H9 (cell line): ENCODE measurements at regions not wholly inside any gene's neighbourhood (a gene's known extent, or its start where the extent isn't known, plus 50 kb on each side); places are given as distances from the start of the nearest gene placed in this dataset.

Experiments used
- DNase-seq: peaks from one replicate; pipeline ENCODE4 v3.0.0-alpha.2; 2017
- H2AFZ ChIP-seq: one replicate; pipeline ENCODE4 v1.6.1; 2013; ENCODE audit warnings: mild to moderate bottlenecking, low read length, control low read depth, moderate library complexity
- H2AK5ac ChIP-seq: 2 replicates; pipeline ENCODE4 v1.6.1; 2013; ENCODE audit warnings: low read length, control low read depth, mixed read lengths; ENCODE audit not compliant: insufficient read length
- H2BK120ac ChIP-seq: one replicate; pipeline ENCODE4 v1.6.1; 2013; ENCODE audit warnings: low read depth, mild to moderate bottlenecking, low read length, control low read depth, inconsistent platforms; ENCODE audit not compliant: poor library complexity, severe bottlenecking
- H2BK12ac ChIP-seq: 2 replicates; pipeline ENCODE4 v1.6.1; 2013; ENCODE audit warnings: low read length, control low read depth, mixed read lengths, low read depth; ENCODE audit not compliant: insufficient read length
- H2BK15ac ChIP-seq: 2 replicates; pipeline ENCODE4 v1.6.1; 2013; ENCODE audit warnings: low read depth, low read length, control low read depth
- H2BK20ac ChIP-seq: one replicate; pipeline ENCODE4 v1.6.1; 2013; ENCODE audit warnings: low read depth, mild to moderate bottlenecking, low read length, control low read depth, inconsistent platforms; ENCODE audit not compliant: poor library complexity, severe bottlenecking
- H2BK5ac ChIP-seq: 2 replicates; pipeline ENCODE4 v1.6.1; 2013; ENCODE audit warnings: low read length, control low read depth, mixed read lengths; ENCODE audit not compliant: insufficient read length
- H3K14ac ChIP-seq: 2 replicates; pipeline ENCODE4 v1.6.1; 2013; ENCODE audit warnings: low read length, control low read depth; ENCODE audit not compliant: insufficient read depth
- H3K18ac ChIP-seq: 2 replicates; pipeline ENCODE4 v1.6.1; 2013; ENCODE audit warnings: low read depth, mild to moderate bottlenecking, mixed read lengths, low read length, control low read depth; ENCODE audit not compliant: insufficient read length
- H3K23ac ChIP-seq: 2 replicates; pipeline ENCODE4 v1.6.1; 2013; ENCODE audit warnings: low read length, control low read depth, mixed read lengths, low read depth; ENCODE audit not compliant: insufficient read length
- H3K23me2 ChIP-seq: 2 replicates; pipeline ENCODE4 v1.6.1; 2013; ENCODE audit warnings: low read depth, mild to moderate bottlenecking, mixed read lengths, low read length, control low read depth; ENCODE audit not compliant: insufficient read length, poor library complexity, severe bottlenecking
- H3K27ac ChIP-seq: 2 replicates; pipeline ENCODE4 v1.5.1; 2013; ENCODE audit warnings: low read length, control low read depth, mixed read lengths, low read depth; ENCODE audit not compliant: insufficient read length
- H3K27me3 ChIP-seq: 2 replicates; pipeline ENCODE4 v1.6.1; 2013; ENCODE audit warnings: low read length, control low read depth, inconsistent platforms; ENCODE audit not compliant: insufficient read depth
- H3K4ac ChIP-seq: 2 replicates; pipeline ENCODE4 v1.6.1; 2013; ENCODE audit warnings: low read depth, mild to moderate bottlenecking, control low read depth, inconsistent platforms, low read length, moderate library complexity
- H3K4me1 ChIP-seq: 2 replicates; pipeline ENCODE4 v1.6.1; 2013; ENCODE audit warnings: low read length, control low read depth, inconsistent platforms; ENCODE audit not compliant: insufficient read depth
- H3K4me2 ChIP-seq: 2 replicates; pipeline ENCODE4 v1.6.1; 2013; ENCODE audit warnings: low read length, control low read depth, mixed read lengths; ENCODE audit not compliant: insufficient read length, insufficient read depth
- H3K56ac ChIP-seq: 2 replicates; pipeline ENCODE4 v1.6.1; 2013; ENCODE audit warnings: low read depth, mild to moderate bottlenecking, mixed read lengths, low read length, control low read depth; ENCODE audit not compliant: insufficient read length
- H3K79me1 ChIP-seq: 2 replicates; pipeline ENCODE4 v1.6.1; 2013; ENCODE audit warnings: low read depth, mild to moderate bottlenecking, moderate library complexity, low read length, control low read depth, inconsistent platforms; ENCODE audit not compliant: insufficient read depth, poor library complexity, severe bottlenecking
- H3K79me2 ChIP-seq: 2 replicates; pipeline ENCODE4 v1.6.1; 2013; ENCODE audit warnings: low read length, control low read depth, inconsistent platforms; ENCODE audit not compliant: insufficient read depth
- H3K9ac ChIP-seq: 2 replicates; pipeline ENCODE4 v1.6.1; 2013; ENCODE audit warnings: low read length, control low read depth, mixed read lengths; ENCODE audit not compliant: insufficient read length; ENCODE audit errors: extremely low read depth
- H3K9me3 ChIP-seq: one replicate; pipeline ENCODE4 v1.6.1; 2013; ENCODE audit warnings: low read depth, low read length, inconsistent platforms; ENCODE audit not compliant: control insufficient read depth
- H3T11ph ChIP-seq: one replicate; pipeline ENCODE4 v1.6.1; 2013; ENCODE audit warnings: mild to moderate bottlenecking, low read length, control low read depth, inconsistent platforms
- H4K20me1 ChIP-seq: one replicate; pipeline ENCODE4 v1.6.1; 2013; ENCODE audit not compliant: control insufficient read depth, insufficient read length, insufficient read depth
- H4K5ac ChIP-seq: 2 replicates; pipeline ENCODE4 v1.6.1; 2013; ENCODE audit warnings: low read depth, mild to moderate bottlenecking, mixed read lengths, low read length, control low read depth; ENCODE audit not compliant: insufficient read length
- H4K8ac ChIP-seq: replicated peaks from 2 replicates; pipeline ENCODE4 v1.6.1; 2013; ENCODE audit warnings: low read length, control low read depth, mixed read lengths, low read depth; ENCODE audit not compliant: insufficient read length
- H4K91ac ChIP-seq: 2 replicates; pipeline ENCODE4 v1.6.1; 2013; ENCODE audit warnings: low read depth, mild to moderate bottlenecking, moderate library complexity, mixed read lengths, low read length, control low read depth; ENCODE audit not compliant: insufficient read length
- H3K27ac Mint-ChIP-seq, 3 experiments: 2 replicates in 2 of 3; 3 replicates in 1 of 3; pipeline ENCODE4 v1.8.0; 2020 to 2021; ENCODE audit warnings: mixed read lengths in 3 of 3, mild to moderate bottlenecking in 1 of 3, moderate library complexity in 1 of 3
- H3K27me3 Mint-ChIP-seq: 2 replicates; pipeline ENCODE4 v1.8.0; 2021; ENCODE audit warnings: low read depth, mild to moderate bottlenecking, moderate library complexity, mixed read lengths
- H3K36me3 Mint-ChIP-seq, 3 experiments: 2 replicates in 2 of 3; 3 replicates in 1 of 3; pipeline ENCODE4 v1.8.0; 2020 to 2021; ENCODE audit warnings: low read depth in 3 of 3, mixed read lengths in 3 of 3; ENCODE audit not compliant: insufficient read depth in 1 of 3
- H3K4me1 Mint-ChIP-seq, 2 experiments: 2 replicates each; pipeline ENCODE4 v1.8.0; 2020; ENCODE audit warnings: mixed read lengths in 2 of 2
- H3K4me3 Mint-ChIP-seq, 2 experiments: 2 replicates in 1 of 2; 3 replicates in 1 of 2; pipeline ENCODE4 v1.8.0; 2020 to 2021; ENCODE audit warnings: mild to moderate bottlenecking in 2 of 2, mixed read lengths in 2 of 2, moderate library complexity in 1 of 2
- H3K9me3 Mint-ChIP-seq, 2 experiments: 2 replicates in 1 of 2; 3 replicates in 1 of 2; pipeline ENCODE4 v1.8.0; 2020; ENCODE audit warnings: mild to moderate bottlenecking in 2 of 2, mixed read lengths in 2 of 2, moderate library complexity in 1 of 2
- CTCF ChIP-seq: fragments of 200-600 bp; sonication (generic); conservative IDR thresholded peaks from 3 replicates; pipeline ENCODE4 v1.8.0; 2021; ENCODE audit warnings: antibody characterized with exemption, mild to moderate bottlenecking
- WGBS: extraction: QIAGEN DNeasy Blood & Tissue Kit; methylation state at CpG from one replicate; pipeline ENCODE4 v1.1.7; 2013; ENCODE audit warnings: missing lambda C conversion rate, low lambda C conversion rate, mixed read lengths; ENCODE audit not compliant: insufficient read length; ENCODE audit errors: extremely low coverage; 5-methylcytosine and 5-hydroxymethylcytosine counted together

GRCh38 chr16:86979984-86980553 is 337.1 kb downstream of the C16orf95 start:
- H3K27me3 Mint-ChIP-seq: peaks cover 10% of the 10 kb centered on the region

More at GRCh38 chr16:86979984-86980553, 337.1 kb downstream of the C16orf95 start:
- Histone ChIP-seq H4K91ac (no peak overlapping the region), H3K18ac (no peak overlapping the region), H3K9ac (no peak overlapping the region), H3K56ac (no peak overlapping the region), H2BK12ac (no peak overlapping the region), H3K27ac (no peak overlapping the region), H2AK5ac (no peak overlapping the region), H2BK120ac (no peak overlapping the region), H3K14ac (no peak overlapping the region), H3K4me1 (peaks cover 2% of the 10 kb centered on the region; the same call in 1 of the 2 replicates), H3K4ac (no peak overlapping the region), H3K23ac (no peak overlapping the region), H4K20me1 (no peaks in the 10 kb centered on the region), H2BK15ac (no peak overlapping the region), H3K9me3 (no peaks in the 10 kb centered on the region), H2BK20ac (no peak overlapping the region), H3K27me3 (no peaks in the 10 kb centered on the region), H3K4me2 (no peak overlapping the region), H3K23me2 (no peaks in the 10 kb centered on the region), H4K5ac (no peak overlapping the region), H2BK5ac (no peak overlapping the region), H3K79me2 (no peaks in the 10 kb centered on the region), H2AFZ (no peak overlapping the region), H3T11ph (no peak overlapping the region), H3K79me1 (no peaks in the 10 kb centered on the region), H4K8ac (no peak overlapping the region)
- WGBS: 100% methylated on average over 1 of the region's 1 CpG
- peaks cover 8 to 13% of the 10 kb centered on the region in 2 experiments for H3K4me1 Mint-ChIP-seq
- no peak overlapping the region for H3K27ac Mint-ChIP-seq
- DNase-seq: no peak
- no peak for TF ChIP-seq CTCF
- H3K36me3 Mint-ChIP-seq: no peaks in the 10 kb centered on the region
- no peak overlapping the region for H3K4me3 Mint-ChIP-seq
- H3K9me3 Mint-ChIP-seq: 0 out of 5 replicates have a peak, but pooled peaks cover 0 to 2% of the 10 kb centered on the region in 2 experiments
